ENCODE measurements at regions not wholly inside any gene's neighbourhood (a gene's known extent, or its start where the extent isn't known, plus 50 kb on each side); places are given as distances from the start of the nearest gene placed in this dataset.

GRCh38 chr20:24763386-24764026 is 185.6 kb upstream of the CST7 start:
- peak; percentile 7 for DNase-seq

GRCh38 chr20:24764027-24764793 is 184.9 kb upstream of the CST7 start:
- no peak for DNase-seq

- no peak for DNase-seq
Observed at GRCh38 chr20:24764794-24765202, 184.3 kb upstream of the CST7 start.

GRCh38 chr20:24765316-24766142 is 183.5 kb upstream of the CST7 start:
- DNase-seq = no peak

GRCh38 chr20:24766143-24766527 is 182.9 kb upstream of the CST7 start:
- DNase-seq = no peak

GRCh38 chr20:24766826-24767622 is 182.0 kb upstream of the CST7 start:
- DNase-seq = no peak

GRCh38 chr20:24767623-24768100 is 181.4 kb upstream of the CST7 start:
- DNase-seq = no peak

- no peak for DNase-seq
Observed at GRCh38 chr20:24768201-24768636, 180.8 kb upstream of the CST7 start.

- DNase-seq = no peak
Observed at GRCh38 chr20:24768713-24769601, 180.1 kb upstream of the CST7 start.

GRCh38 chr20:24769878-24770627 is 179.0 kb upstream of the CST7 start:
- no peak for DNase-seq

GRCh38 chr20:24770628-24771541 is 178.2 kb upstream of the CST7 start:
- DNase-seq = no peak

- DNase-seq = peak; percentile 3
Observed at GRCh38 chr20:24771542-24772061, 177.5 kb upstream of the CST7 start.

- no peak for DNase-seq
Observed at GRCh38 chr20:24772667-24773066, 176.4 kb upstream of the CST7 start.

- DNase-seq = no peak
Observed at GRCh38 chr20:24773168-24773567, 175.9 kb upstream of the CST7 start.

GRCh38 chr20:24773751-24774201 is 175.3 kb upstream of the CST7 start:
- peak; percentile 60 for DNase-seq

GRCh38 chr20:24775966-24776365 is 173.1 kb upstream of the CST7 start:
- no peak for DNase-seq

GRCh38 chr20:24776755-24777271 is 172.3 kb upstream of the CST7 start:
- no peak for DNase-seq

- no peak for DNase-seq
Observed at GRCh38 chr20:24777746-24778145, 171.3 kb upstream of the CST7 start.

- no peak for DNase-seq
Observed at GRCh38 chr20:24778585-24779031, 170.5 kb upstream of the CST7 start.

Data from suppressor macrophage treated with lipopolysaccharide for 4 hours (primary cell).